ENCODE measurements at regions not wholly inside any gene's neighbourhood (a gene's known extent, or its start where the extent isn't known, plus 50 kb on each side); places are given as distances from the start of the nearest gene placed in this dataset.

GRCh38 chr5:175012267-175012666 is 287.9 kb downstream of the MSX2 start:
- no peaks in the 10 kb centered on the region for H3K4me1 ChIP-seq (ENCODE audit: control insufficient read depth in 2 of 2, insufficient read depth in 2 of 2, low read length in 2 of 2)
- CTCF ChIA-PET = no interaction called here
- H3K27ac ChIP-seq (ENCODE audit: low read depth, low read length) = no peak overlapping the region
- H3K27ac Mint-ChIP-seq = no peak overlapping the region
- no peak for DNase-seq
- peaks cover 0 to 8% (median 4%) of the 10 kb centered on the region in 5 donors for H3K27me3 Mint-ChIP-seq
- no peak overlapping the region for H3K4me3 ChIP-seq (ENCODE audit: low read length)
- H3K36me3 ChIP-seq (ENCODE audit: control insufficient read depth in 2 of 3, insufficient read depth in 3 of 3, low read length in 3 of 3) = no peaks in the 10 kb centered on the region
- intact Hi-C loops (cut with micrococcal nuclease) = no loop called here
- POLR2A ChIA-PET = no interaction called here
- no peaks in the 10 kb centered on the region for H3K36me3 Mint-ChIP-seq
- no peaks in the 10 kb centered on the region for H3K4me1 Mint-ChIP-seq
- no peak overlapping the region for H3K4me3 Mint-ChIP-seq
- no peaks in the 10 kb centered on the region for H3K27me3 ChIP-seq (ENCODE audit: control insufficient read depth in 2 of 2, insufficient read depth in 2 of 2, low read length in 2 of 2)
- H3K9me3 Mint-ChIP-seq = peaks cover 0 to 5% (median 0%) of the 10 kb centered on the region in 11 donors
- H3K9me3 ChIP-seq (ENCODE audit: control insufficient read depth in 2 of 3, low read length in 3 of 3) = no peaks in the 10 kb centered on the region
- no peak for ATAC-seq

- H3K36me3 Mint-ChIP-seq = peaks cover 0 to 5% (median 3%) of the 10 kb centered on the region in 5 donors
- ChIA-PET CTCF (interaction anchor here (0.5 kb wide), 1 partner anchor 49 kb away, joined by 3 read pairs; no protein-coding TSS in a partner anchor), POLR2A (no interaction called here)
- Histone ChIP-seq H3K27me3 (ENCODE audit: control insufficient read depth in 2 of 2, insufficient read depth in 2 of 2, low read length in 2 of 2) (no peaks in the 10 kb centered on the region), H3K4me3 (ENCODE audit: low read length) (no peak overlapping the region), H3K9me3 (ENCODE audit: control insufficient read depth in 2 of 3, low read length in 3 of 3) (peaks cover 0 to 6% (median 0%) of the 10 kb centered on the region in 3 experiments), H3K36me3 (ENCODE audit: control insufficient read depth in 2 of 3, insufficient read depth in 3 of 3, low read length in 3 of 3) (no peaks in the 10 kb centered on the region), H3K27ac (ENCODE audit: low read depth, low read length) (no peak overlapping the region), H3K4me1 (ENCODE audit: control insufficient read depth in 2 of 2, insufficient read depth in 2 of 2, low read length in 2 of 2) (no peaks in the 10 kb centered on the region)
- DNase-seq (no peak), ATAC-seq (no peak)
- intact Hi-C loops (cut with micrococcal nuclease) = no loop called here
- H3K9me3 Mint-ChIP-seq = peaks cover 0 to 24% (median 8%) of the 10 kb centered on the region in 11 donors
- peaks cover 0 to 32% (median 13%) of the 10 kb centered on the region in 5 donors for H3K27me3 Mint-ChIP-seq
- H3K4me3 Mint-ChIP-seq = no peak overlapping the region
- peaks cover 0 to 5% (median 4%) of the 10 kb centered on the region in 7 donors for H3K4me1 Mint-ChIP-seq
- no peak overlapping the region for H3K27ac Mint-ChIP-seq
These were observed 279.1 kb downstream of the MSX2 start for GRCh38 chr5:175003531-175003930.

GRCh38 chr5:175001876-175002645 is 277.7 kb downstream of the MSX2 start:
- no peak for ATAC-seq
- ChIA-PET POLR2A (no interaction called here), CTCF (no interaction called here)
- H3K9me3 ChIP-seq (ENCODE audit: control insufficient read depth in 2 of 3, low read length in 3 of 3) = peaks cover 0 to 11% (median 0%) of the 10 kb centered on the region in 3 experiments
- peaks cover 0 to 18% (median 15%) of the 10 kb centered on the region in 7 donors for H3K4me1 Mint-ChIP-seq
- no peaks in the 10 kb centered on the region for H3K27me3 ChIP-seq (ENCODE audit: control insufficient read depth in 2 of 2, insufficient read depth in 2 of 2, low read length in 2 of 2)
- intact Hi-C loops (cut with micrococcal nuclease) = no loop called here
- DNase-seq = no peak
- peaks cover 0 to 32% (median 10%) of the 10 kb centered on the region in 5 donors for H3K27me3 Mint-ChIP-seq
- H3K27ac ChIP-seq (ENCODE audit: low read depth, low read length) = no peak overlapping the region
- H3K4me3 Mint-ChIP-seq = no peak overlapping the region
- no peak overlapping the region for H3K27ac Mint-ChIP-seq
- H3K9me3 Mint-ChIP-seq = peaks cover 8 to 37% (median 14%) of the 10 kb centered on the region in 11 donors
- no peak overlapping the region for H3K4me3 ChIP-seq (ENCODE audit: low read length)
- H3K4me1 ChIP-seq (ENCODE audit: control insufficient read depth in 2 of 2, insufficient read depth in 2 of 2, low read length in 2 of 2) = no peaks in the 10 kb centered on the region
- H3K36me3 Mint-ChIP-seq = peaks cover 0 to 5% (median 3%) of the 10 kb centered on the region in 5 donors
- H3K36me3 ChIP-seq (ENCODE audit: control insufficient read depth in 2 of 3, insufficient read depth in 3 of 3, low read length in 3 of 3) = no peaks in the 10 kb centered on the region

GRCh38 chr5:175001311-175001710 is 276.9 kb downstream of the MSX2 start:
- peaks cover 0 to 18% (median 15%) of the 10 kb centered on the region in 7 donors for H3K4me1 Mint-ChIP-seq
- Histone ChIP-seq H3K4me3 (ENCODE audit: low read length) (no peak overlapping the region), H3K9me3 (ENCODE audit: control insufficient read depth in 2 of 3, low read length in 3 of 3) (peaks cover 0 to 11% (median 0%) of the 10 kb centered on the region in 3 experiments), H3K27ac (ENCODE audit: low read depth, low read length) (no peak overlapping the region), H3K27me3 (ENCODE audit: control insufficient read depth in 2 of 2, insufficient read depth in 2 of 2, low read length in 2 of 2) (no peaks in the 10 kb centered on the region), H3K4me1 (ENCODE audit: control insufficient read depth in 2 of 2, insufficient read depth in 2 of 2, low read length in 2 of 2) (no peaks in the 10 kb centered on the region), H3K36me3 (ENCODE audit: control insufficient read depth in 2 of 3, insufficient read depth in 3 of 3, low read length in 3 of 3) (no peaks in the 10 kb centered on the region)
- POLR2A ChIA-PET = no interaction called here
- intact Hi-C loops (cut with micrococcal nuclease) = no loop called here
- H3K4me3 Mint-ChIP-seq = no peak overlapping the region
- CTCF ChIA-PET = no interaction called here
- DNase-seq = no peak
- peaks cover 0 to 32% (median 10%) of the 10 kb centered on the region in 5 donors for H3K27me3 Mint-ChIP-seq
- H3K27ac Mint-ChIP-seq = no peak overlapping the region
- no peak for ATAC-seq
- H3K9me3 Mint-ChIP-seq = peaks cover 8 to 37% (median 14%) of the 10 kb centered on the region in 11 donors
- H3K36me3 Mint-ChIP-seq = peaks cover 0 to 5% (median 3%) of the 10 kb centered on the region in 5 donors

GRCh38 chr5:174999581-174999980 is 275.2 kb downstream of the MSX2 start:
- no peak for DNase-seq
- H3K27me3 ChIP-seq (ENCODE audit: control insufficient read depth in 2 of 2, insufficient read depth in 2 of 2, low read length in 2 of 2) = no peaks in the 10 kb centered on the region
- Mint-ChIP-seq H3K27ac (peak overlapping the region in 1 of 9 donors; percentile 14), H3K4me1 (peaks cover 0 to 18% (median 15%) of the 10 kb centered on the region in 7 donors), H3K4me3 (peak overlapping the region in 2 of 10 donors; percentile 11 to 70), H3K9me3 (peaks cover 8 to 37% (median 14%) of the 10 kb centered on the region in 11 donors), H3K36me3 (peaks cover 0 to 5% (median 3%) of the 10 kb centered on the region in 5 donors), H3K27me3 (peaks cover 0 to 22% (median 8%) of the 10 kb centered on the region in 5 donors)
- CTCF ChIA-PET = no interaction called here
- no peak overlapping the region for H3K4me3 ChIP-seq (ENCODE audit: low read length)
- intact Hi-C loops (cut with micrococcal nuclease) = loop anchor here in 1 of 2 donors (5.0 kb wide), 1 partner anchor 58 kb away; no protein-coding TSS in a partner anchor
- no peak overlapping the region for H3K27ac ChIP-seq (ENCODE audit: low read depth, low read length)
- ATAC-seq = no peak
- H3K9me3 ChIP-seq (ENCODE audit: control insufficient read depth in 2 of 3, low read length in 3 of 3) = peaks cover 0 to 11% (median 0%) of the 10 kb centered on the region in 3 experiments
- no peaks in the 10 kb centered on the region for H3K36me3 ChIP-seq (ENCODE audit: control insufficient read depth in 2 of 3, insufficient read depth in 3 of 3, low read length in 3 of 3)
- POLR2A ChIA-PET = no interaction called here
- H3K4me1 ChIP-seq (ENCODE audit: control insufficient read depth in 2 of 2, insufficient read depth in 2 of 2, low read length in 2 of 2) = no peaks in the 10 kb centered on the region

- no peak for DNase-seq
These were observed 273.8 kb downstream of the MSX2 start for GRCh38 chr5:174998131-174998730.

More at GRCh38 chr5:174998131-174998730, 273.8 kb downstream of the MSX2 start:
- CTCF ChIA-PET = interaction anchor here (0.8 kb wide), 1 partner anchor 10 kb away, joined by 3 read pairs; no protein-coding TSS in a partner anchor
- Mint-ChIP-seq H3K4me3 (peak overlapping the region in 4 of 10 donors; percentile 5 to 75 (median 34)), H3K4me1 (peaks cover 0 to 18% (median 15%) of the 10 kb centered on the region in 7 donors), H3K36me3 (peaks cover 0 to 4% (median 0%) of the 10 kb centered on the region in 5 donors), H3K9me3 (peaks cover 5 to 27% (median 11%) of the 10 kb centered on the region in 11 donors), H3K27me3 (peaks cover 0 to 9% (median 5%) of the 10 kb centered on the region in 5 donors), H3K27ac (peak overlapping the region in 2 of 9 donors; percentile 49 to 79)
- H3K4me1 ChIP-seq (ENCODE audit: control insufficient read depth in 2 of 2, insufficient read depth in 2 of 2, low read length in 2 of 2) = no peaks in the 10 kb centered on the region
- H3K36me3 ChIP-seq (ENCODE audit: control insufficient read depth in 2 of 3, insufficient read depth in 3 of 3, low read length in 3 of 3) = no peaks in the 10 kb centered on the region
- POLR2A ChIA-PET = no interaction called here
- intact Hi-C loops (cut with micrococcal nuclease) = loop anchor here in 1 of 2 donors (5.0 kb wide), 1 partner anchor 59 kb away; no protein-coding TSS in a partner anchor
- H3K4me3 ChIP-seq (ENCODE audit: low read length) = no peak overlapping the region
- no peak overlapping the region for H3K27ac ChIP-seq (ENCODE audit: low read depth, low read length)
- no peak for ATAC-seq
- H3K9me3 ChIP-seq (ENCODE audit: control insufficient read depth in 2 of 3, low read length in 3 of 3) = peaks cover 0 to 11% (median 0%) of the 10 kb centered on the region in 3 experiments
- H3K27me3 ChIP-seq (ENCODE audit: control insufficient read depth in 2 of 2, insufficient read depth in 2 of 2, low read length in 2 of 2) = no peaks in the 10 kb centered on the region

All from naive thymus-derived CD4-positive, alpha-beta T cell (primary cell).